H1 (cell line): ENCODE measurements at regions not wholly inside any gene's neighbourhood (a gene's known extent, or its start where the extent isn't known, plus 50 kb on each side); places are given as distances from the start of the nearest gene placed in this dataset.

ENCODE experiments used
- GABPA ChIP-seq: IDR thresholded peaks from 2 replicates; pipeline ENCODE4 v1.6.1; 2011; ENCODE audit warnings: mild to moderate bottlenecking, low read length, moderate library complexity, borderline replicate concordance; ENCODE audit not compliant: insufficient read depth
- JUND ChIP-seq: IDR thresholded peaks from 2 replicates; pipeline ENCODE4 v1.6.1; 2011; ENCODE audit warnings: mild to moderate bottlenecking, improper control_type of control experiment, low read length
- PHF8 ChIP-seq: fragments of 200-600 bp; sonication (generic); conservative IDR thresholded peaks from 2 replicates; pipeline ENCODE4 v1.7.1; 2012; ENCODE audit warnings: low read depth, mild to moderate bottlenecking, inconsistent platforms, low read length, moderate library complexity
- POLR2A ChIP-seq, 2 experiments: IDR thresholded peaks; 1 replicate in 1 of 2; 2 replicates in 1 of 2; pipeline ENCODE4 v1.6.1; 2011; ENCODE audit warnings: low read depth in 2 of 2, low read length in 2 of 2, mild to moderate bottlenecking in 2 of 2; ENCODE audit errors: control extremely low read depth in 1 of 2
- POU5F1 ChIP-seq: IDR thresholded peaks from 2 replicates; pipeline ENCODE4 v1.6.1; 2011; ENCODE audit warnings: low read depth, mild to moderate bottlenecking, low read length, moderate library complexity
- RBBP5 ChIP-seq: IDR thresholded peaks from 2 replicates; pipeline ENCODE4 v1.7.1; 2012; ENCODE audit warnings: low read depth, mild to moderate bottlenecking, inconsistent platforms, low read length, moderate library complexity, borderline replicate concordance
- SIRT6 ChIP-seq: IDR thresholded peaks from one replicate; pipeline ENCODE4 v1.7.1; 2012; ENCODE audit warnings: low read length, inconsistent platforms
- ZNF274 ChIP-seq: IDR thresholded peaks from 2 replicates; pipeline ENCODE4 v1.7.0; 2012; ENCODE audit warnings: low read length, borderline replicate concordance; ENCODE audit errors: extremely low read depth
- TF ChIP-seq, protein P1 (sequence below): fragments of 300-600 bp; sonication (generic); IDR thresholded peaks from 2 replicates; pipeline ENCODE4 v1.7.1; 2012; ENCODE audit warnings: low read length, moderate library complexity, mild to moderate bottlenecking, inconsistent platforms; ENCODE audit not compliant: insufficient replicate concordance
- TF ChIP-seq, protein P2 (sequence below): IDR thresholded peaks from 2 replicates; pipeline ENCODE4 v1.6.1; 2011; ENCODE audit warnings: low read length, improper control_type of control experiment

DNA sequence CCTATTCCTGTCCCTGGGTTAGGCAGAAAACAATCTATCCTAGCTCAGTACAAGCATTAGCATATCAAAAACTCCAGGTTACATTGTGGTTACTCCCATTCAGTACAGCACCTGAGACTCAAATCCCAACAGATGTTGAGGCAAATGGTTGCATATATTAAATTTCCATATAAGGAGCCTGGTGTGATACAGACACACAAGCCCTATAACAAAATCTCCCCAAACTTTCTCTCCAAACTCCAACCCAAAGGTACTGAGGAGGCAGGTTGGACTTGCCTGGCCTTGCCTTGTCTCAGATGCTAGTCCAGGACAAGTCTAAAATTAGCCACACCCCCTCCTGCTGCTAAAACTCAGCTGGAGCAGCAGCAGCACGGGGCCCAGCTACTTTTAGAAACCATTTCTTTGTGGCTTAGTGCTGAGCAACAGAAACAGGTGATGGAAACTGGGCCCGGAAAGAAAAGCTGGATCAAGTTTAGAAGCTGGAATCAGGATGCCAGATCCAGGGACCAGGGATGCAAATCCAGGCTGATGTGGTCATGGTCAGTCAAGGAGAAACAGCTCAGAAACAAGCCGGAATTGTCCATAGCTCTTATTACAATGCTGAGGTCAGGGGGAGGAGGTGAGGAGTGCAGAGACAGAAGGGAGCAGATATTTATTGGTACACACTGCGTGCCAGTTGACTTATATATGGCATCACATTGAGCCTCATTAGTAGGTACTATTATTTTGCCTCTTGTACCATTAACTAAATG, 73.7 kb upstream of the AMOTL1 start (continued):
- TF ChIP-seq, protein P1, sequence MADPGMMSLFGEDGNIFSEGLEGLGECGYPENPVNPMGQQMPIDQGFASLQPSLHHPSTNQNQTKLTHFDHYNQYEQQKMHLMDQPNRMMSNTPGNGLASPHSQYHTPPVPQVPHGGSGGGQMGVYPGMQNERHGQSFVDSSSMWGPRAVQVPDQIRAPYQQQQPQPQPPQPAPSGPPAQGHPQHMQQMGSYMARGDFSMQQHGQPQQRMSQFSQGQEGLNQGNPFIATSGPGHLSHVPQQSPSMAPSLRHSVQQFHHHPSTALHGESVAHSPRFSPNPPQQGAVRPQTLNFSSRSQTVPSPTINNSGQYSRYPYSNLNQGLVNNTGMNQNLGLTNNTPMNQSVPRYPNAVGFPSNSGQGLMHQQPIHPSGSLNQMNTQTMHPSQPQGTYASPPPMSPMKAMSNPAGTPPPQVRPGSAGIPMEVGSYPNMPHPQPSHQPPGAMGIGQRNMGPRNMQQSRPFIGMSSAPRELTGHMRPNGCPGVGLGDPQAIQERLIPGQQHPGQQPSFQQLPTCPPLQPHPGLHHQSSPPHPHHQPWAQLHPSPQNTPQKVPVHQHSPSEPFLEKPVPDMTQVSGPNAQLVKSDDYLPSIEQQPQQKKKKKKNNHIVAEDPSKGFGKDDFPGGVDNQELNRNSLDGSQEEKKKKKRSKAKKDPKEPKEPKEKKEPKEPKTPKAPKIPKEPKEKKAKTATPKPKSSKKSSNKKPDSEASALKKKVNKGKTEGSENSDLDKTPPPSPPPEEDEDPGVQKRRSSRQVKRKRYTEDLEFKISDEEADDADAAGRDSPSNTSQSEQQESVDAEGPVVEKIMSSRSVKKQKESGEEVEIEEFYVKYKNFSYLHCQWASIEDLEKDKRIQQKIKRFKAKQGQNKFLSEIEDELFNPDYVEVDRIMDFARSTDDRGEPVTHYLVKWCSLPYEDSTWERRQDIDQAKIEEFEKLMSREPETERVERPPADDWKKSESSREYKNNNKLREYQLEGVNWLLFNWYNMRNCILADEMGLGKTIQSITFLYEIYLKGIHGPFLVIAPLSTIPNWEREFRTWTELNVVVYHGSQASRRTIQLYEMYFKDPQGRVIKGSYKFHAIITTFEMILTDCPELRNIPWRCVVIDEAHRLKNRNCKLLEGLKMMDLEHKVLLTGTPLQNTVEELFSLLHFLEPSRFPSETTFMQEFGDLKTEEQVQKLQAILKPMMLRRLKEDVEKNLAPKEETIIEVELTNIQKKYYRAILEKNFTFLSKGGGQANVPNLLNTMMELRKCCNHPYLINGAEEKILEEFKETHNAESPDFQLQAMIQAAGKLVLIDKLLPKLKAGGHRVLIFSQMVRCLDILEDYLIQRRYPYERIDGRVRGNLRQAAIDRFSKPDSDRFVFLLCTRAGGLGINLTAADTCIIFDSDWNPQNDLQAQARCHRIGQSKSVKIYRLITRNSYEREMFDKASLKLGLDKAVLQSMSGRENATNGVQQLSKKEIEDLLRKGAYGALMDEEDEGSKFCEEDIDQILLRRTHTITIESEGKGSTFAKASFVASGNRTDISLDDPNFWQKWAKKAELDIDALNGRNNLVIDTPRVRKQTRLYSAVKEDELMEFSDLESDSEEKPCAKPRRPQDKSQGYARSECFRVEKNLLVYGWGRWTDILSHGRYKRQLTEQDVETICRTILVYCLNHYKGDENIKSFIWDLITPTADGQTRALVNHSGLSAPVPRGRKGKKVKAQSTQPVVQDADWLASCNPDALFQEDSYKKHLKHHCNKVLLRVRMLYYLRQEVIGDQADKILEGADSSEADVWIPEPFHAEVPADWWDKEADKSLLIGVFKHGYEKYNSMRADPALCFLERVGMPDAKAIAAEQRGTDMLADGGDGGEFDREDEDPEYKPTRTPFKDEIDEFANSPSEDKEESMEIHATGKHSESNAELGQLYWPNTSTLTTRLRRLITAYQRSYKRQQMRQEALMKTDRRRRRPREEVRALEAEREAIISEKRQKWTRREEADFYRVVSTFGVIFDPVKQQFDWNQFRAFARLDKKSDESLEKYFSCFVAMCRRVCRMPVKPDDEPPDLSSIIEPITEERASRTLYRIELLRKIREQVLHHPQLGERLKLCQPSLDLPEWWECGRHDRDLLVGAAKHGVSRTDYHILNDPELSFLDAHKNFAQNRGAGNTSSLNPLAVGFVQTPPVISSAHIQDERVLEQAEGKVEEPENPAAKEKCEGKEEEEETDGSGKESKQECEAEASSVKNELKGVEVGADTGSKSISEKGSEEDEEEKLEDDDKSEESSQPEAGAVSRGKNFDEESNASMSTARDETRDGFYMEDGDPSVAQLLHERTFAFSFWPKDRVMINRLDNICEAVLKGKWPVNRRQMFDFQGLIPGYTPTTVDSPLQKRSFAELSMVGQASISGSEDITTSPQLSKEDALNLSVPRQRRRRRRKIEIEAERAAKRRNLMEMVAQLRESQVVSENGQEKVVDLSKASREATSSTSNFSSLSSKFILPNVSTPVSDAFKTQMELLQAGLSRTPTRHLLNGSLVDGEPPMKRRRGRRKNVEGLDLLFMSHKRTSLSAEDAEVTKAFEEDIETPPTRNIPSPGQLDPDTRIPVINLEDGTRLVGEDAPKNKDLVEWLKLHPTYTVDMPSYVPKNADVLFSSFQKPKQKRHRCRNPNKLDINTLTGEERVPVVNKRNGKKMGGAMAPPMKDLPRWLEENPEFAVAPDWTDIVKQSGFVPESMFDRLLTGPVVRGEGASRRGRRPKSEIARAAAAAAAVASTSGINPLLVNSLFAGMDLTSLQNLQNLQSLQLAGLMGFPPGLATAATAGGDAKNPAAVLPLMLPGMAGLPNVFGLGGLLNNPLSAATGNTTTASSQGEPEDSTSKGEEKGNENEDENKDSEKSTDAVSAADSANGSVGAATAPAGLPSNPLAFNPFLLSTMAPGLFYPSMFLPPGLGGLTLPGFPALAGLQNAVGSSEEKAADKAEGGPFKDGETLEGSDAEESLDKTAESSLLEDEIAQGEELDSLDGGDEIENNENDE: no peak
- TF ChIP-seq PHF8: no peak
- no peak for TF ChIP-seq SIRT6
- no peak for TF ChIP-seq POU5F1
- TF ChIP-seq, protein P2, sequence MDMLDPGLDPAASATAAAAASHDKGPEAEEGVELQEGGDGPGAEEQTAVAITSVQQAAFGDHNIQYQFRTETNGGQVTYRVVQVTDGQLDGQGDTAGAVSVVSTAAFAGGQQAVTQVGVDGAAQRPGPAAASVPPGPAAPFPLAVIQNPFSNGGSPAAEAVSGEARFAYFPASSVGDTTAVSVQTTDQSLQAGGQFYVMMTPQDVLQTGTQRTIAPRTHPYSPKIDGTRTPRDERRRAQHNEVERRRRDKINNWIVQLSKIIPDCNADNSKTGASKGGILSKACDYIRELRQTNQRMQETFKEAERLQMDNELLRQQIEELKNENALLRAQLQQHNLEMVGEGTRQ: no peak
- TF ChIP-seq ZNF274: no peak
- TF ChIP-seq POLR2A (IDR thresholded peaks at IDR 0.05; ENCODE audit: control extremely low read depth in 1 of 2, low read depth in 2 of 2, low read length in 2 of 2): no peak
- TF ChIP-seq GABPA: no peak
- TF ChIP-seq RBBP5: no peak
- no peak for TF ChIP-seq JUND
